ENCODE measurements at regions not wholly inside any gene's neighbourhood (a gene's known extent, or its start where the extent isn't known, plus 50 kb on each side); places are given as distances from the start of the nearest gene placed in this dataset.

DNA sequence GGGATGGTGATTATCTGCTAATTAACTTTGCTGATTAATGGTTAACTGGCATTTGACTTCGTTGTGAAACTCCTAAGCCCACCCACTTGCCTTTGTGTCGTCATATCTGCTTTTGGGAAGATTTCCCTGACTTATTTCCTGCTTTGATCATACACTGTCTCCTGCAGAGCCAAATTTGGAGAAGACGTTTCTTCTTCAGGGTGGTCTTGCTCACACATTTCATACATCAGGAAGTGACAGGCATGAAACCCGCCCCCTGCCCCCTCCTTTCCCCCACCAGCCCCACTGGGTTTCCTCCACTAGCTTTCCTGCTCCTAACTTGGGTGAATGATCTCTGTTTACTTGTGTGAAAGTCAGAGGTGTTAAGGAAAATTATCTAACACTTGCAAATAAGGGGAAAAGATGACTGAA lies 300.1 kb downstream of the TSN start:
- Histone ChIP-seq H4K20me1 (ENCODE audit: low read depth) (no peaks in the 10 kb centered on the region), H3K9ac (no peak overlapping the region), H3F3A (ENCODE audit: low read depth) (no peaks in the 10 kb centered on the region), H3K9me3 (ENCODE audit: low read depth) (no peaks in the 10 kb centered on the region), H3K4me3 (no peak overlapping the region), H3K36me3 (no peaks in the 10 kb centered on the region), H3K4me2 (no peak overlapping the region), H3K27me3 (no peaks in the 10 kb centered on the region), H3K79me2 (ENCODE audit: low read depth) (no peaks in the 10 kb centered on the region), H2AFZ (replicated peaks) (peak overlapping the region; percentile 19), H3K27ac (no peak overlapping the region), H3K4me1 (no peaks in the 10 kb centered on the region)
- Mint-ChIP-seq H3K27me3 (ENCODE audit: insufficient read depth, low read depth) (peaks cover 9% of the 10 kb centered on the region), H3K27ac (no peak overlapping the region), H3K9me3 (peaks cover 12% of the 10 kb centered on the region), H3K36me3 (no peaks in the 10 kb centered on the region), H3K4me3 (no peak overlapping the region), H3K4me1 (peaks cover 8% of the 10 kb centered on the region)
- DNase-seq (ENCODE audit: low spot score) = no peak
- TF ChIP-seq, protein P1, sequence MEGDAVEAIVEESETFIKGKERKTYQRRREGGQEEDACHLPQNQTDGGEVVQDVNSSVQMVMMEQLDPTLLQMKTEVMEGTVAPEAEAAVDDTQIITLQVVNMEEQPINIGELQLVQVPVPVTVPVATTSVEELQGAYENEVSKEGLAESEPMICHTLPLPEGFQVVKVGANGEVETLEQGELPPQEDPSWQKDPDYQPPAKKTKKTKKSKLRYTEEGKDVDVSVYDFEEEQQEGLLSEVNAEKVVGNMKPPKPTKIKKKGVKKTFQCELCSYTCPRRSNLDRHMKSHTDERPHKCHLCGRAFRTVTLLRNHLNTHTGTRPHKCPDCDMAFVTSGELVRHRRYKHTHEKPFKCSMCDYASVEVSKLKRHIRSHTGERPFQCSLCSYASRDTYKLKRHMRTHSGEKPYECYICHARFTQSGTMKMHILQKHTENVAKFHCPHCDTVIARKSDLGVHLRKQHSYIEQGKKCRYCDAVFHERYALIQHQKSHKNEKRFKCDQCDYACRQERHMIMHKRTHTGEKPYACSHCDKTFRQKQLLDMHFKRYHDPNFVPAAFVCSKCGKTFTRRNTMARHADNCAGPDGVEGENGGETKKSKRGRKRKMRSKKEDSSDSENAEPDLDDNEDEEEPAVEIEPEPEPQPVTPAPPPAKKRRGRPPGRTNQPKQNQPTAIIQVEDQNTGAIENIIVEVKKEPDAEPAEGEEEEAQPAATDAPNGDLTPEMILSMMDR (IDR thresholded peaks at IDR 0.05) = no peak
- no peak for TF ChIP-seq EZH2 (IDR thresholded peaks at IDR 0.05)
- TF ChIP-seq EZH2phosphoT487 (IDR thresholded peaks at IDR 0.05) = no peak

GRCh38 chr2:122056853-122057252 lies 301.4 kb downstream of the TSN start:
- Histone ChIP-seq H2AFZ (replicated peaks) (no peak overlapping the region), H3K9ac (no peak overlapping the region), H3K4me3 (no peak overlapping the region), H3K27me3 (no peaks in the 10 kb centered on the region), H4K20me1 (ENCODE audit: low read depth) (no peaks in the 10 kb centered on the region), H3K27ac (no peak overlapping the region), H3K36me3 (no peaks in the 10 kb centered on the region), H3F3A (ENCODE audit: low read depth) (no peaks in the 10 kb centered on the region), H3K4me2 (no peak overlapping the region), H3K9me3 (ENCODE audit: low read depth) (no peaks in the 10 kb centered on the region), H3K4me1 (no peaks in the 10 kb centered on the region), H3K79me2 (ENCODE audit: low read depth) (no peaks in the 10 kb centered on the region)
- H3K27me3 Mint-ChIP-seq (ENCODE audit: insufficient read depth, low read depth) = peaks cover 9% of the 10 kb centered on the region
- no peak overlapping the region for H3K4me3 Mint-ChIP-seq
- peaks cover 12% of the 10 kb centered on the region for H3K9me3 Mint-ChIP-seq
- H3K4me1 Mint-ChIP-seq = peaks cover 9% of the 10 kb centered on the region
- no peak for TF ChIP-seq EZH2 (IDR thresholded peaks at IDR 0.05)
- TF ChIP-seq EZH2phosphoT487 (IDR thresholded peaks at IDR 0.05) = no peak
- TF ChIP-seq, protein P1 (IDR thresholded peaks at IDR 0.05) = no peak
- no peak for DNase-seq (ENCODE audit: low spot score)
- H3K36me3 Mint-ChIP-seq = no peaks in the 10 kb centered on the region
- H3K27ac Mint-ChIP-seq = no peak overlapping the region

- no peak overlapping the region for H2AFZ ChIP-seq (replicated peaks)
- H3K4me3 ChIP-seq = no peak overlapping the region
- no peaks in the 10 kb centered on the region for H3K36me3 ChIP-seq
- Mint-ChIP-seq H3K36me3 (no peaks in the 10 kb centered on the region), H3K27me3 (ENCODE audit: insufficient read depth, low read depth) (peaks cover 5% of the 10 kb centered on the region), H3K9me3 (no peaks in the 10 kb centered on the region), H3K27ac (no peak overlapping the region), H3K4me3 (no peak overlapping the region), H3K4me1 (peaks cover 9% of the 10 kb centered on the region)
- H3K4me1 ChIP-seq = no peaks in the 10 kb centered on the region
- no peaks in the 10 kb centered on the region for H4K20me1 ChIP-seq (ENCODE audit: low read depth)
- H3F3A ChIP-seq (ENCODE audit: low read depth) = no peaks in the 10 kb centered on the region
- no peak overlapping the region for H3K27ac ChIP-seq
- no peaks in the 10 kb centered on the region for H3K79me2 ChIP-seq (ENCODE audit: low read depth)
- no peaks in the 10 kb centered on the region for H3K9me3 ChIP-seq (ENCODE audit: low read depth)
- no peak for DNase-seq (ENCODE audit: low spot score)
- no peaks in the 10 kb centered on the region for H3K27me3 ChIP-seq
- TF ChIP-seq EZH2phosphoT487 (IDR thresholded peaks at IDR 0.05) = no peak
- no peak for TF ChIP-seq EZH2 (IDR thresholded peaks at IDR 0.05)
- TF ChIP-seq, protein P1 (IDR thresholded peaks at IDR 0.05) = no peak
- H3K4me2 ChIP-seq = no peak overlapping the region
- H3K9ac ChIP-seq = no peak overlapping the region
These were observed 305.8 kb downstream of the TSN start for GRCh38 chr2:122061206-122061605.

All from neural progenitor cell (in vitro differentiated cells).